ENCODE measurements at regions not wholly inside any gene's neighbourhood (a gene's known extent, or its start where the extent isn't known, plus 50 kb on each side); places are given as distances from the start of the nearest gene placed in this dataset.

- no peak for DNase-seq (ENCODE audit: low read depth)
Measured at GRCh38 chr2:21694079-21694878, 570.5 kb downstream of the TDRD15 start.

- DNase-seq (ENCODE audit: low read depth): no peak
Measured at GRCh38 chr2:21696900-21697299, 573.1 kb downstream of the TDRD15 start.

GRCh38 chr2:21700644-21701043, 576.9 kb downstream of the TDRD15 start:
- no peak for DNase-seq (ENCODE audit: low read depth)

- DNase-seq (ENCODE audit: low read depth): no peak
Measured at GRCh38 chr2:21710031-21710430, 586.3 kb downstream of the TDRD15 start.

- DNase-seq (ENCODE audit: low read depth): no peak
Measured at GRCh38 chr2:21710496-21710895, 586.7 kb downstream of the TDRD15 start.

GRCh38 chr2:21715887-21716286, 592.1 kb downstream of the TDRD15 start:
- no peak for DNase-seq (ENCODE audit: low read depth)

GRCh38 chr2:21727101-21727500, 603.3 kb downstream of the TDRD15 start:
- no peak for DNase-seq (ENCODE audit: low read depth)

GRCh38 chr2:21728133-21728532, 604.4 kb downstream of the TDRD15 start:
- DNase-seq (ENCODE audit: low read depth): no peak

- DNase-seq (ENCODE audit: low read depth): no peak
Measured at GRCh38 chr2:21730141-21730540, 606.4 kb downstream of the TDRD15 start.

- DNase-seq (ENCODE audit: low read depth): no peak
Measured at GRCh38 chr2:21740484-21740883, 616.7 kb downstream of the TDRD15 start.

- no peak for DNase-seq (ENCODE audit: low read depth)
Measured at GRCh38 chr2:21746499-21746898, 622.7 kb downstream of the TDRD15 start.

GRCh38 chr2:21748501-21748900, 624.7 kb downstream of the TDRD15 start:
- no peak for DNase-seq (ENCODE audit: low read depth)

GRCh38 chr2:21754164-21754788, 630.5 kb downstream of the TDRD15 start:
- DNase-seq (ENCODE audit: low read depth): no peak

GRCh38 chr2:21757805-21758430, 634.1 kb downstream of the TDRD15 start:
- no peak for DNase-seq (ENCODE audit: low read depth)

GRCh38 chr2:21759819-21760218, 636.1 kb downstream of the TDRD15 start:
- DNase-seq (ENCODE audit: low read depth): no peak

GRCh38 chr2:21761361-21761760, 637.6 kb downstream of the TDRD15 start:
- DNase-seq (ENCODE audit: low read depth): no peak

- DNase-seq (ENCODE audit: low read depth): no peak
Measured at GRCh38 chr2:21763501-21763900, 639.7 kb downstream of the TDRD15 start.

- DNase-seq (ENCODE audit: low read depth): no peak
Measured at GRCh38 chr2:21770787-21771186, 647.0 kb downstream of the TDRD15 start.

- no peak for DNase-seq (ENCODE audit: low read depth)
Measured at GRCh38 chr2:21772624-21773023, 648.9 kb downstream of the TDRD15 start.

GRCh38 chr2:21773168-21773567, 649.4 kb downstream of the TDRD15 start:
- no peak for DNase-seq (ENCODE audit: low read depth)

GRCh38 chr2:21774691-21775368, 651.1 kb downstream of the TDRD15 start:
- no peak for DNase-seq (ENCODE audit: low read depth)

- DNase-seq (ENCODE audit: low read depth): no peak
Measured at GRCh38 chr2:21779786-21780185, 656.0 kb downstream of the TDRD15 start.

- DNase-seq (ENCODE audit: low read depth): no peak
Measured at GRCh38 chr2:21781962-21782361, 658.2 kb downstream of the TDRD15 start.
